ENCODE measurements at regions not wholly inside any gene's neighbourhood (a gene's known extent, or its start where the extent isn't known, plus 50 kb on each side); places are given as distances from the start of the nearest gene placed in this dataset.
A peak's percentile ranks its signal among the peaks of the same experiment; 100 is the strongest.

DNA sequence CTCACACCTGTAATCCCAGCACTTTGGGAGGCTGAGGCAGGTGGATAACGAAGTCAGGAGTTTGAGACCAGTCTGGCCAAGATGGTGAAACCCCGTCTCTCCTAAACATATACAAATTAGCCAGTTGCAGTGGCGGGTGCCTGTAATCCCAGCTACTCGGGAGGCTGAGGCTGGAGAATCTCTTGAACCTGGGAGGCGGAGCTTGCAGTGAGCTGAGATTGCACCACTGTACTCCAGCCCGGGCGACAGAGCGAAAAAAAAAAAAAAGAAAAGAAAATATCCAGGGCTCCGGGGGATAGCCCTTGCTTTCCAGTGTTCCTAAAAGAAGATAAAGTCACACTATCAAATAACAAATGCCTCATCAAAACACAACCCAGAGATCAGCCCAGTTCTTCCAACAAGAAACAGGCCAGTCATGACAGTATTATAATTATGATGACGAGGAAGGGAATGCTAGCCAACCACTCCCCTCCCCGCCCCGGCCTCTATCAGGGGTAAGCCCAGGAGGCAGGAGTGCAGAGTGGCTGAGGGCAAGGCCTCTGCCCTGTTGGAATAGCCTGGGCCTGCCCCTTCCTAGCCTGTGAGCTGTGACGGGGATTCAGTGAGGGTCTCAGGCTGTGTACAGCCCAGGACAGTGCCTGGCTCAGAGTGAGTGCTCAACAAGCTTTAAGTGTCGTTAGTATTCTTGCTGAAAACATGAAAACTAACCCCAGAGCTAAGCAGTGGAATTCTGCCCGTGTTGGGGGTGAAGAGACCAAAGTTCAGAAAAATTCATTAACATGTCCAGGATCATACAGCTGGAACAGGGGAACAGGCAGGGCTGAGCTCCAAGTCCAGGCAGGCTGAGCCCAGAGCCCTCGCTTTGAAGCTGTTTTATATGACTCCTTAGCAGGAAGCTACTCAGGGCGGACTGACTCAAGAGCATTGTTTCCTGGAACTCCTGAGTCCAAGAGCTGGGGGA lies 54.3 kb downstream of the FAM241B start:
- FAIRE-seq (no peak), DNase-seq (ENCODE audit: insufficient read length, low spot score) (no peak)

DNA sequence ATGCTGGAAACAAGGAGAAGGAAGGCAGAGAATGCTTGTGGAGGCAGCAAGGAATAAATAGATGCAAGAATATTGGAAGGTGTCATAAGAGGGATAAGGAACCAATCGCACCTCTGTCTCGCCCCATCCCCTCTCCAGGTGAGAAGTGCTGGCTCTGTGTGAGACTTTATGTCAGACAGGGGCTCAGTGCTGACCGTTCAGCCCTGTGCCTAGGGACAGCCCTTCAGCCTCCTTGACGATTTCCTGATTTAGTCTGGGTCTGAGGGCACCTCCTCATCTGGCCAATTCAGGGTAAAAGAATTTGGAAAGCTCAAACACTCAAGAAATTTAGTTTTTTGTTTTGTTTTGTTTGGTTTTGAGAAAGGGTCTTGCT lies 54.9 kb downstream of the FAM241B start:
- DNase-seq (ENCODE audit: insufficient read length, low spot score) = no peak

DNA sequence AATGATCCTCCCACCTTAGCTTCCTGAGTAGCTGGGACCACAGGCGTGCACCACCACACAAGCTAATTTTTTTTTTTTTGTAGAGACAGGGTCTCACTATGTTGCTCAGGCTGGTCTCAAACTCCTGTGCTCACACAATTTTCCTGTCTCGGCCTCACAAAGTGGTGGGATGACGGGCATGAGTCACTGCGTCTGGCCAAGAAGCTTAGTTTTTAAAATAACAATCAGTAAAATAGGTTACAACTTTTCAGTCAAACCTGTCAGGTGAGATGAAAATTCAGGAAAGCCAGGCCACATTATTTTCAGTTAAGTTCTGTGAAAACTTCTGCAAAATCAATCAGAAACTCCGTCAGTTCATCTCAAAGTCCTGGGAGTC lies 55.4 kb downstream of the FAM241B start:
- no peak for DNase-seq (ENCODE audit: insufficient read length, low spot score)
- FAIRE-seq = no peak

More for the DNA sequence above, 54.9 kb downstream of the FAM241B start:
- FAIRE-seq = no peak

DNA sequence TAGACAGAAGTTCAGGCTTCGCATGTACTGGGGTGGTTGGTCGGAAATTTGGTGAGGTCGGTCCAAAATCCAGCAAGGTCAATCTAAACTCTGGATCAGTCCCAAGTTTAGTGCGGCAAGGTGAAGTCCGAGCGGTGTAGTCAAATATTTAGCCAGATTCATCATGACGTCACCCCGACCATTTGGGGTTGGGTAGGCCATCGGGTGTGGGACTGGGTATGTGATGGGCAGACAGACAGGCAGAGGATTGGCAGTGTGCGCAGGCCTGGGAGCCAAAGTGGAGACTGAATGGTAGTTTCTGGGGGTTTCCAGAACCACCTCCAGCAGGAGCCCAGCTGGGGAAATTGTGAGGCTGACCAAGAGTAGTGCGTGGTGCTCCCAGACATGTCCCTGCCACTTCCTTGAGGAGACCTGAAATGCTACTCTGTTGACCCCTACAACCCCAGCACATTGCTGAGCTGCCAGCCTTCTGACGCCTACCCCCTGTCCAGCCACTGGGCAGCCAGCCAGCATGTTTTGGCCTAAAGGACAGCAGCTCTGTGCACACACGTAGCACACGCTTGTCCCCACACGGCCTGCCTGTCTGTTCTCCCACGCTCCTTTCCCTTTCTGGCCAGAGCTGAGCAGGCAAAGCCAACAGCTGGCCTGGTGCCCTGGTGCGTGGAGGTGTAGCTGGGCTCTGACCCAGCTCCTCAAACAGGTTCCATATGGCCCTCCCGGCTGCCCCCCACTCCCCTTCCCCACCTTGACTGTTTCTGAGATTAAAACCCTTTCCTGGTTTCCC lies 55.9 kb downstream of the FAM241B start:
- FAIRE-seq = no peak
- no peak for DNase-seq (ENCODE audit: insufficient read length, low spot score)

DNA sequence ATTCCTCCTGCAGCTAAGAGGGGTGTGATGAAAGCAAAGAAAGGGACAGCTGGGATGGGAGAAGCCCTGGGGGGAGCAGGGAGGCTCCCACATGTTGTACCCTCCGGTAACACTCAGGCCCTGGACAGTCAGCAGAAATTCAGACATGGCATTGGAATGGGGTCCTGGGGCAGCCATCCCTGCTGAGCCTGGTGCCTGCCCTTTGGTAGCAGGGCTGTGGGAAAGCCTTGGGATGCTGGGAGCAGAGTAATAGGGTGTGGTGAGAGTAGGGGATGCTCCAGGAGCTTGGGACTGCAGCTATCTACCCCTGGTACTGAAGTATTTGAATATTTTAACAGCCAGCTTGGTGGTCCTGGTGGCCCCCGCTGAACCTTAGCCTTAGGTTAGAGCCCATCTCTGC lies 56.8 kb downstream of the FAM241B start:
- no peak for FAIRE-seq

DNA sequence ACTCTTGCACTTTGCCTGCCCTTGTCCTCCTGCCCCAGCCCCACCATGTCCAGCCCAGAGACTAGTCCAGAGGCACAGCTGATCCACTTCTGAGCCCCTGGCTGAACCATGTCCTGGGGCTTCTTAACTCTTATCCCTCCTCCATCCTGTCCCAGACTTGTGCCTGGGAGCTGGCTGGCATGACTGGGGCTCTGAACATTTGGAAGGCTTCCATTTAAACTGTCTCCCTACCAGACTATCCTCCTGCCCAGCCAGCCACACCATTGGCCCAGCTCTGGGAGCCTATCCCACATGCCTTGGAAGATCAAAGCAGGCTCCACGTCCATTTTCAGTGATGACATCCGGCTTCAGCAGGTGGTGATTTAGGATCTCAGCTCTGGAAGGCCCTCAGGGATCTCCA lies 57.4 kb downstream of the FAM241B start:
- no peak for FAIRE-seq

More for the DNA sequence above, 56.8 kb downstream of the FAM241B start:
- no peak for DNase-seq (ENCODE audit: insufficient read length, low spot score)

DNA sequence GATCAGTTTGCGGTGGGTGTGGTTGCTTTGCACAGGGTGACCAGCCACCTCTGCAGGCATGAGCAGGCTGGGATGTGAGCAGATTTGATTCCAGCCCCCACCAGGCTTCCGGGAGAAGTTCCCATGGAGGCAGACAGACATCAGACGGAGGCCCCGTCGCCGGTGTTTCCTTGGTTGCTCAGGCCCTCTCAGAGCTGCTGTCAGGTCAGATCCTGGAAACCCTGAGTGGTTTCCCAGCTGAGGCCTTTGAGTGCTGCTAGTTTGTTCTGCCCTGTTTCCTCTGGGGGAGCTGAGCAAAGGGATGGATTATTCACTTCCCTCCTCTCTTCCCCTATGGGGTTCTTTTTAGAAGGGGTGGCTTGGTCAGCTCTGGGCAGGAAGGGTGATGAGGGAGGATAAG lies 62.2 kb downstream of the FAM241B start:
- FAIRE-seq = no peak

More for the DNA sequence above, 57.4 kb downstream of the FAM241B start:
- no peak for DNase-seq (ENCODE audit: insufficient read length, low spot score)

DNA sequence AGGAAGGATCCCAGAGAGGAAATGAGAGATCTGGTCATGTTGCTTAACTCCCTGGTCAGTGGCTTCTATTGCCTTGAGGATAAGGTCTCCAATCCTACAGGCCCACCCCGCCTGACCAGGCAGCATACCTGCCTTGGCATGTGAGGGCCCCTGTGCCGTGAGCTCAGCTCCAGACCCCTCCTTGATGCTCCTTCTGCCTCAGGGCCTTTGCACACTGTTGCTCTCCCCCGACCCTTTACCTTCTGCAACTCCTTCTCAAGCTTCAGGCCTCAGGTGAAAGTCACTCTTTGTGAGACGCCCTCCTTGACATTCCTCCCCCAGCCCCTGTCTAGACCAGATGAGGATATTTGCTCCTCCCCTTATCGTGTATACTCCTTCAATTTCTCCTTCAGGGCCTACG lies 62.8 kb downstream of the FAM241B start:
- DNase-seq (ENCODE audit: insufficient read length, low spot score) (no peak), FAIRE-seq (no peak)

More for the DNA sequence above, 62.2 kb downstream of the FAM241B start:
- no peak for DNase-seq (ENCODE audit: insufficient read length, low spot score)

DNA sequence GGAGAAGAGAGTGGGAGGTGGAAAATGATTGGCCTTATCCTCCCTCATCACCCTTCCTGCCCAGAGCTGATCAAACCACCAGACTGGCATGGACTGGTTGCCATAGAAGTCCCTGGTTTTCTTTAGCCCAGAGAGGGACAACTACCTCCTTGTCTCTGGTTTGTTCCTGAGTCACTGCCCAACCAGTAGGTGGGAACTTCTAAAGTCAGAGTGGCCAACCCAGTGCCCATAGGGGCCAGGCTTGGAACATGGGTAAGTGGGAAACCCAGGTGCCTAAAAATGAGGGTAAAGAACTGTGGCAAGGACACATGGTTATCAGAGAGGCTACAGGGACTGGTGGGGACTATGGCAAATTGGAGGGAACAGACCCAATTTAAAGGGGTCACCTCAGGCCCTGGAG lies 63.8 kb downstream of the FAM241B start:
- FAIRE-seq (no peak), DNase-seq (ENCODE audit: insufficient read length, low spot score) (no peak)

DNA sequence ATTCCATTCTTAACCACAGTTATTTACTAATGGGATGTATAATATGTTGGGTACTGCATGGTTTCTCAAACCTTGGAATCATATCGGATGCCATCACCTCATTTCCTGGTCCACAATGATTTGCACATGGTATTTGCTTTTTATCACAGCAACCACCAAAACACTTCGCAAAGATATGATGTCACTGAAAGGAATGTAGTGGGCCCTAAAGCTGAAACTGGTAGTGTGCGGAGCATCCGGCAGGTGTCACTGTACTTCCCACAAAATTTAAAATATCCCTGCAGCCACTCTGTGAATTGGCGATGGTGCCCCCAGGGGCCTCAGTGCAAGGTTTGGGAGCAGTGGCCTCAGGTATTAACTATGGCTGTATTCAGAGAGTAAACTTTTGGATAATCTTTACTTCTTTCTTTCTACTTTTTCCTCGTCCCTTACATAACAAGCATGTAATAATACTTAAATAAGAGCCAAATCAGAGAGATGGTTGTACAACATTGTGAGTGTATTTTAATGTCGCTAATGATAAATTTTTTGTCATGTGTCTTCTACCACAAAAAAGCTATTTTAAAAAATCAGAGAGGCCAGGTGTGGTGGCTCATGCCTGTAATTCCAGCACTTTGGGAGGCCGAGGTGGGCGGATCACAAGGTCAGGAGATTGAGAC lies 66.2 kb downstream of the FAM241B start:
- DNase-seq (ENCODE audit: insufficient read length, low spot score) = peak; percentile 72
- peak; percentile 9 for FAIRE-seq

DNA sequence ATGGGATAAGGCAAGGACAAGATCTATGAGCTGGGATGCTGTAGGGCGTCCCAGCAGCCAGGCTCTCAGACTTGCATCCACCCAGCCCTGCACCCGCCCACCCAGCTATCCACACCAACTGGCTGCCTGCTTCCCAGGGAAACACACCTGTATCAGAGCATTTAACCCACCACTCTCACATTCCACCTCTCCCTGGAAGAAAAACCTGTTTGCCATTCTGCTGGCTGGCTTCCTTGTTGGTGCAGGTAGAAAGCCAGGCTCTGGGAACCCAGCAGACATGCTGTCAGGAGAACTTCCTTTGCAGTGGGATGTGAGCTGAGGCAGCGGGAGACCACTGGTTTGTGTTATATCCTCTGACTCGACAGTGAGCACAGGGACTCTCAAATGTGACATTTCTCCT lies 67.0 kb downstream of the FAM241B start:
- FAIRE-seq (no peak), DNase-seq (ENCODE audit: insufficient read length, low spot score) (no peak)

DNA sequence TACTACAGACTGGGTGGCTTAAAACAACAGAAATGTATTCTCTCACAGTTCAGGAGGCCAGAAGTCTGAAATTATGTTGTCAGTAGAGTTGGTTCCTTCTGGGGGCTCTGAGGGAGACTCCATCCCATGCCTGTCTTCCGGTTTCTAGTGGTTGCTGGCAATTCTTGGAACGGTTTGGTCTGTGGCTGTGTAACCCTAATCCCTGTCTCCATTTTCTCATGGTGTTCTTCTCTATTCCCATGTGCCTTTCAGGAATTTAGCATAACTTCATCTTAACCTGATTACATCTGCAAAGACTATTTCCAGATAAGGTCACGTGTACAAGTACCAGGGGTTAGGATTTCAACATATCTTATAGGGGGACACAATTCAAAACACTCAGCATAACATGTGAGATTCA lies 73.2 kb downstream of the FAM241B start:
- DNase-seq (ENCODE audit: insufficient read length, low spot score) (no peak), FAIRE-seq (no peak)

DNA sequence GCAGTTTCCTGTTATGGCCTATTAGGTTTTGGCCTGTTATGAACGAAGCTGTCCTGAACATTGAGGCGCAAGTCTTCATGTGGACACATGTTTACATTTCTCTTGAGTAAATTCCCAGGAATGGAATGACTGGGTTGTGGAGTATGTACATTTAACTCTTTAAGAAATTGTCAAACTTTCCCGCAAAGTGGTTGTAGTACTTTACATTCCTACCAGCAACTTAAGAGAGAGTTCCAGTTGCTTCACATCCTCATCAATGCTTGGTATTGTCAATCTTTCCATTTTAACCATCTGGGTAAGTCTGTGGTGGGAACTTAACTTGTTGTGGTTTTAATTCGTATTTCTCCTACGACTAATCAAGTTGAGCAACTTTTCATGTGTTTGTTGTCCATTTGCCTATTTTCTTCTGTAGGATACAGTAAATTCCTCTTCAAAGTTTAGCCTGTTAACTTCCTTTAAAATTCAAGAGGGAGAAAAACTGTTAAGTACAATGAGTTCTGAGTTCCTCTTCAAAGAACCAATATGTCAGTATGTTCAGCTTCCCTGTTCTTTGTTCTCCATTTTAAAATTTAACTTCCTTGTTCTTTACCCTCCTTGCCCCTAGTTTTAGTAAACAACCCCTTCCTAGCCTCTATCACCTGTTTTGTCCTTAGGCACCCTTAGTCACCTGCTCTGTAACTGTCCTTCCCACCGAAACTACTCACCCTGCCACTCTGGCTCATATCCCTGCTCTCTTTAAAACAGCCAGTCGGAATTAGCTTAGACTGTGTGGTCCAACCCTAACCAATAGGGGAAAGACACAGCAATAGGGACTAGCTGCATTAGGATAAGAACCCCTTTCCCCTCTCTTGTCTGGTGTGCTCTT lies 74.0 kb downstream of the FAM241B start:
- DNase-seq (ENCODE audit: insufficient read length, low spot score) = no peak

DNA sequence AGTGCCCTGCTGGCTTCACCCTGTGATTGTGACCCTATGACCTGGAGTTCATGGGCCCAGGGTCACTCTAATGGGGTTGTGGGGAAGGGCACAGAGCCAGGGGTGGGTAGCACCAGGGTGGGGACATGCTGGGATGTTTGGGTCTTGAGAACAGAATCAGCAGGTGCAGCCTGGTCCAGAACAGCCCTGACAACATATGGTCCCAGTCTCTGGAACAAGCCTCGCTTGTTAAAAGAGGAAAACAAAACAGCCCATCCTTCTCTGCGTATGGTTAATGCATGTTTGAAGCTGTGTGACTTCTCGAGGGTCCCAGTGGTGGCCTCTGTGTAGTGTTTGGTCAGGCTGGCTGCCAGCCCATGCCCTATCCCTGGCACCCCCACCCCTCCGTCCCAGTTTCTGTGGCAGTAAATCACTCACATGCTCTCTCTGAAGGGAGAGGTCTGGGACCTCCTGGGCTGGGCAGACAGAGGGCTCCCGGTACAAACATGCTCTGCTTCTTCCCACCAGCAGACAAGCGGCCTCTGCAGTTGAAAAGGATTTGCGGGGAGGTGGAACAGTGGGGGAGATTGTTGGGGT lies 79.4 kb downstream of the FAM241B start:
- DNase-seq (ENCODE audit: insufficient read length, low spot score) (no peak), FAIRE-seq (no peak)

More for the DNA sequence above, 74.0 kb downstream of the FAM241B start:
- no peak for FAIRE-seq

DNA sequence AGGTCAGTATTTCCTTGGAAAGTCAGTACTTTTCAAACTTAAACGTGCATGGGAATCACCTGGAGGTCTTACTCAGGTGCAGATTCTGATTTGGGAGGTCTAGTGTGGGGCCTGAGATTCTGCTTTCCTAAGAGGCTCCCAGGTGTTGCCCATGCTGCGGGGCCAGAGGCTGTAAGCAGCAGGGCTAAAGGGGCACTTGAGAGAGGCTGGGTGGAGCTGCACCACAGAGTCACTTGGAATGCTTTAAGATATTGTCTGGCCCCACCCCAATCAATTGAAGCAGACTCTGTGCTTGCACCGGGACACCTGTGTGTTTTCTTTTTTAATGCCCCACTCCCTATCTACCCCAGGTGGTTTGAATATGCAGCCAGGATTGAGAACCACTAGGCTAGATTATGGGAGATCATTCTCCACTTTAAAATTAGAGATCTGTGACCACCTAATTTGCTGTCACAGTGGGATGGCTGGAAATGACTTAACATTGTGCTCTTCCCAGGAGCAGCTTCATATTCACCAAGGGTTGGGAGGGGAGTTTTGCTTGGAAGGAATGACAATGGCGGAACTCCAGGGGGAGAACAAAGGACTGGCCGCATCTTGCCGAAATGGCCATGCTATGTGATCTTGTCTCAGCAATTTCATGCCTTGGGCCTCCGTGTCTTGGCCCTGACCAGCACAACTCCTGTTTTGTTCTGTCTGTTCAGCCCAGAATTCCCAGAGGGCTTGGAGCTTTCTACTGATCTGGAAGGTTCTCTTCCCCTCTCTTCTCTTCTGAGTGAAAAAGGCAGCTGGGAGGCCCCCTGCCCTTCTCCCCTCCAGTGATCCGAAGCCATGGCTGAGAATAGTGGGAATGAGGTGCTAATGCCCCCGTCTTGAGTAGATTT lies 80.2 kb downstream of the FAM241B start:
- FAIRE-seq (no peak), DNase-seq (ENCODE audit: insufficient read length, low spot score) (no peak)

DNA sequence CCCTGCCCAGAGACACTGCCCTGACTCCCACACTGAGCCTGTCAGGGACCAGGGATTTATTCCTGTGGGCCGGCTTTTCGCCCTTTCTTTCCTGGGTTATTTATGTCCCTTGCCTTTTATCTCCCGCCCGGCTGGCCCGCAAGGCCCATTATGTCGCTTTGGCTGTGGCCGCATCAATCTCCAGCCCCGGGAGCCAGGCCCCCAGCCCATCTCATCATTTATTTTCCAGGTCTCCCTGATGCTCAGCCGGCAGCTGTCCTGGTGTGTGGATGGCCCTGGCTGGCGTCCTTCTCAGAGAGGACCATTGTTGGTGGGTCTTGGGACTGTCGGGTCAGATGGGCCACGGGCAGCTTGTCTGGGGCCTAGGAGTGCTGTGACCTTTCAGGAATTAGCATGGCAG lies 82.3 kb downstream of the FAM241B start:
- DNase-seq (ENCODE audit: insufficient read length, low spot score) = no peak
- no peak for FAIRE-seq

DNA sequence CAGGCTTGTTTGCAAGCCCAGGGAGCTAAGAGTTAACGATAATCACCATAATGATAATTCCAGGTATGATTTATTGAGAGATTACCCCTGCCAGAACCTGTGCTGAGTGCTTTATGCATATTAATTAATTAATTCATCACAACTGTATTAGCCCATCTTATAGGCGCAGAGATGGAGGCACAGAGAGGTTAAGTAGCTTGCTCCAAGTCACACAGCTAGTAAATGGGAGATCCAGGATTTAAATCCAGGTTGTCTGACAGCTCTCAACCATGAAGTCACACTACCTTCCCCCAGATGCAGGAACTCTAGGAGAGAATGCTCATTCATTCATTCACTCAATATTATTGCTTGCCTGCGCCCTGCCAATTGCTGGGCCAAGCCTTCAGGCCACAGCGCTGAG lies 84.5 kb downstream of the FAM241B start:
- DNase-seq (ENCODE audit: insufficient read length, low spot score) (no peak), FAIRE-seq (no peak)

DNA sequence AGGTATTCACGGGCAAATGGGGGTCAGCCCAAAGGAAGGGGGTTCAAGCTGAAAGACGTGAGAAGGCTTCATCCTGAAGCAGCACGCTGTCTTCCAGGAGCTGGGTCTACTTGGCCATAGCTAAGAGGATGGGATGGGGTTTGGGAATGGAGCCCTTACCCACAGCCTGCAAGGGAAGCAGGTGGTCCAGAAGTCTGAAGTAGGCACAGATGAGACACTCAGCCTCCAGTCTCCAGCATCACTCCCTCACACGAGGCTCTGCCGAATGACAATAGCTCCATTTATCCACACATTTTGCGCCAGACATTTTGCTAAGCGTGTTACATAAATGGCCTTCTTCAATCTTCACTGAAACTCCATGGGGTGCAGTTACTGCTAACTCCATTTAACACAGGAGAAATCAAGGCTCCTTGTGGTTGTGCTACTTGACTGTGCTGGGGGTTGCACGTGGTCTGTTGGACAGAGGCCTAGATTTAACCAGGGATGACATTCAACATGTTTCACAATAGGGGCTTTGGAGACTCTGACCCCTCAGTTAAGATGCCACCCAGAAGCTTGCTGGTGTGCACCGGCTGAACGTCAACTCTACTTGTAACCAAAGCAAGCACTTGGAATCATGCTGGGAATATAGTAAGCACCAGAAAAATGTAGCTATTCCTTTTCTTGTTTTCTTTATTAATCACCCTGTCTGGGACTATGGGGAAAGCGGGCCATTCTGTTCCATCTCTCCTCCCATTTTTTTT lies 85.3 kb downstream of the FAM241B start:
- DNase-seq (ENCODE audit: insufficient read length, low spot score) (no peak), FAIRE-seq (no peak)

All from HTR-8/SVneo (cell line).